Nephron (organoid): ENCODE measurements at regions not wholly inside any gene's neighbourhood (a gene's known extent, or its start where the extent isn't known, plus 50 kb on each side); places are given as distances from the start of the nearest gene placed in this dataset.

Experiments used
- H3K27ac Mint-ChIP-seq, 3 experiments: 2 replicates each; pipeline ENCODE4 v1.8.0; 2020; ENCODE audit warnings: mixed read lengths in 3 of 3, mild to moderate bottlenecking in 2 of 3, moderate library complexity in 1 of 3
- H3K27me3 Mint-ChIP-seq: 2 replicates; pipeline ENCODE4 v1.8.0; 2021; ENCODE audit warnings: low read depth, mild to moderate bottlenecking, moderate library complexity, mixed read lengths
- H3K36me3 Mint-ChIP-seq: 2 replicates; pipeline ENCODE4 v1.8.0; 2020; ENCODE audit warnings: low read depth, mixed read lengths
- H3K4me1 Mint-ChIP-seq: 2 replicates; pipeline ENCODE4 v1.8.0; 2020; ENCODE audit warnings: mixed read lengths
- H3K4me3 Mint-ChIP-seq, 3 experiments: 2 replicates each; pipeline ENCODE4 v1.8.0; 2020; ENCODE audit warnings: mild to moderate bottlenecking in 3 of 3, mixed read lengths in 3 of 3, moderate library complexity in 2 of 3
- H3K9me3 Mint-ChIP-seq: 2 replicates; pipeline ENCODE4 v1.8.0; 2020; ENCODE audit warnings: mixed read lengths
- CTCF ChIP-seq, 3 experiments: fragments of 200-600 bp; sonication (generic); IDR thresholded peaks; one replicate each; pipeline ENCODE4 v1.5.0; 2021; ENCODE audit warnings: antibody characterized with exemption in 3 of 3; ENCODE audit not compliant: unreplicated experiment in 3 of 3

- TF ChIP-seq CTCF (IDR thresholded peaks at IDR 0.05; ENCODE audit: unreplicated experiment in 3 of 3) = no peak
- H3K36me3 Mint-ChIP-seq = no peaks in the 10 kb centered on the region
- H3K27ac Mint-ChIP-seq = no peak overlapping the region
- H3K9me3 Mint-ChIP-seq = peaks cover 5% of the 10 kb centered on the region
- H3K4me1 Mint-ChIP-seq = no peaks in the 10 kb centered on the region
- no peaks in the 10 kb centered on the region for H3K27me3 Mint-ChIP-seq
- no peak overlapping the region for H3K4me3 Mint-ChIP-seq
Observed at GRCh38 chr16:76777721-76778465, 413.1 kb upstream of the MON1B start.

GRCh38 chr16:76780556-76780955 lies 410.4 kb upstream of the MON1B start:
- TF ChIP-seq CTCF (IDR thresholded peaks at IDR 0.05; ENCODE audit: unreplicated experiment in 3 of 3) = no peak
- H3K4me3 Mint-ChIP-seq = no peak overlapping the region
- peaks cover 5% of the 10 kb centered on the region for H3K9me3 Mint-ChIP-seq
- H3K36me3 Mint-ChIP-seq = no peaks in the 10 kb centered on the region
- H3K27ac Mint-ChIP-seq = no peak overlapping the region
- no peaks in the 10 kb centered on the region for H3K4me1 Mint-ChIP-seq
- no peaks in the 10 kb centered on the region for H3K27me3 Mint-ChIP-seq

- H3K27ac Mint-ChIP-seq = no peak overlapping the region
- H3K36me3 Mint-ChIP-seq = no peaks in the 10 kb centered on the region
- no peak for TF ChIP-seq CTCF (IDR thresholded peaks at IDR 0.05; ENCODE audit: unreplicated experiment in 3 of 3)
- H3K4me1 Mint-ChIP-seq = no peaks in the 10 kb centered on the region
- H3K9me3 Mint-ChIP-seq = peaks cover 12% of the 10 kb centered on the region
- H3K4me3 Mint-ChIP-seq = no peak overlapping the region
- H3K27me3 Mint-ChIP-seq = no peaks in the 10 kb centered on the region
Observed at GRCh38 chr16:76784530-76784929, 406.5 kb upstream of the MON1B start.

GRCh38 chr16:76787394-76787793 lies 403.6 kb upstream of the MON1B start:
- no peaks in the 10 kb centered on the region for H3K27me3 Mint-ChIP-seq
- no peaks in the 10 kb centered on the region for H3K36me3 Mint-ChIP-seq
- H3K27ac Mint-ChIP-seq = no peak overlapping the region
- no peak overlapping the region for H3K4me3 Mint-ChIP-seq
- H3K9me3 Mint-ChIP-seq = peaks cover 7% of the 10 kb centered on the region
- no peaks in the 10 kb centered on the region for H3K4me1 Mint-ChIP-seq
- no peak for TF ChIP-seq CTCF (IDR thresholded peaks at IDR 0.05; ENCODE audit: unreplicated experiment in 3 of 3)

GRCh38 chr16:76791151-76791550 lies 399.8 kb upstream of the MON1B start:
- Mint-ChIP-seq H3K4me1 (no peaks in the 10 kb centered on the region), H3K27me3 (no peaks in the 10 kb centered on the region)

More at GRCh38 chr16:76791151-76791550, 399.8 kb upstream of the MON1B start:
- no peak for TF ChIP-seq CTCF (IDR thresholded peaks at IDR 0.05; ENCODE audit: unreplicated experiment in 3 of 3)
- no peaks in the 10 kb centered on the region for H3K36me3 Mint-ChIP-seq
- peaks cover 7% of the 10 kb centered on the region for H3K9me3 Mint-ChIP-seq
- no peak overlapping the region for H3K27ac Mint-ChIP-seq
- no peak overlapping the region for H3K4me3 Mint-ChIP-seq
